ENCODE measurements at regions not wholly inside any gene's neighbourhood (a gene's known extent, or its start where the extent isn't known, plus 50 kb on each side); places are given as distances from the start of the nearest gene placed in this dataset.

- Histone ChIP-seq H3K4me1 (ENCODE audit: insufficient read depth, low read length) (no peaks in the 10 kb centered on the region), H2AFZ (ENCODE audit: low read depth, low read length) (no peak overlapping the region), H3K27me3 (ENCODE audit: insufficient read depth, low read length, poor library complexity) (no peaks in the 10 kb centered on the region), H3K9ac (ENCODE audit: low read depth, low read length) (no peak overlapping the region), H4K20me1 (ENCODE audit: insufficient read depth, low read length) (no peaks in the 10 kb centered on the region; the same call in 1 of the 2 replicates), H3K27ac (ENCODE audit: low read length) (no peak overlapping the region), H3K4me2 (ENCODE audit: insufficient read depth, low read length) (no peak overlapping the region), H3K79me2 (ENCODE audit: insufficient read depth, low read length) (no peaks in the 10 kb centered on the region), H3K4me3 (ENCODE audit: low read depth in 1 of 2, low read length in 2 of 2) (no peak overlapping the region), H3K36me3 (ENCODE audit: insufficient read depth, low read length) (no peaks in the 10 kb centered on the region), H3K9me3 (ENCODE audit: insufficient read depth, low read length, severe bottlenecking) (no peaks in the 10 kb centered on the region)
- no peak for TF ChIP-seq EZH2 (IDR thresholded peaks at IDR 0.05; ENCODE audit: borderline replicate concordance, low read depth, low read length, severe bottlenecking)
- TF ChIP-seq, protein P1, sequence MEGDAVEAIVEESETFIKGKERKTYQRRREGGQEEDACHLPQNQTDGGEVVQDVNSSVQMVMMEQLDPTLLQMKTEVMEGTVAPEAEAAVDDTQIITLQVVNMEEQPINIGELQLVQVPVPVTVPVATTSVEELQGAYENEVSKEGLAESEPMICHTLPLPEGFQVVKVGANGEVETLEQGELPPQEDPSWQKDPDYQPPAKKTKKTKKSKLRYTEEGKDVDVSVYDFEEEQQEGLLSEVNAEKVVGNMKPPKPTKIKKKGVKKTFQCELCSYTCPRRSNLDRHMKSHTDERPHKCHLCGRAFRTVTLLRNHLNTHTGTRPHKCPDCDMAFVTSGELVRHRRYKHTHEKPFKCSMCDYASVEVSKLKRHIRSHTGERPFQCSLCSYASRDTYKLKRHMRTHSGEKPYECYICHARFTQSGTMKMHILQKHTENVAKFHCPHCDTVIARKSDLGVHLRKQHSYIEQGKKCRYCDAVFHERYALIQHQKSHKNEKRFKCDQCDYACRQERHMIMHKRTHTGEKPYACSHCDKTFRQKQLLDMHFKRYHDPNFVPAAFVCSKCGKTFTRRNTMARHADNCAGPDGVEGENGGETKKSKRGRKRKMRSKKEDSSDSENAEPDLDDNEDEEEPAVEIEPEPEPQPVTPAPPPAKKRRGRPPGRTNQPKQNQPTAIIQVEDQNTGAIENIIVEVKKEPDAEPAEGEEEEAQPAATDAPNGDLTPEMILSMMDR (IDR thresholded peaks at IDR 0.05; ENCODE audit: borderline replicate concordance, extremely low read depth, low read length, poor library complexity, severe bottlenecking) = no peak
- ATAC-seq (ENCODE audit: insufficient read depth, low read depth) (no peak), DNase-seq (no peak)
These were observed 290.6 kb downstream of the NPHP4 start for GRCh38 chr1:5701642-5702041.

GRCh38 chr1:5693568-5693967 is 298.7 kb downstream of the NPHP4 start:
- Histone ChIP-seq H3K36me3 (ENCODE audit: insufficient read depth, low read length) (no peaks in the 10 kb centered on the region), H3K4me3 (ENCODE audit: low read depth in 1 of 2, low read length in 2 of 2) (no peak overlapping the region), H3K4me1 (ENCODE audit: insufficient read depth, low read length) (no peaks in the 10 kb centered on the region), H4K20me1 (ENCODE audit: insufficient read depth, low read length) (no peaks in the 10 kb centered on the region), H3K79me2 (ENCODE audit: insufficient read depth, low read length) (no peaks in the 10 kb centered on the region), H3K4me2 (ENCODE audit: insufficient read depth, low read length) (no peak overlapping the region), H2AFZ (ENCODE audit: low read depth, low read length) (no peak overlapping the region), H3K27ac (ENCODE audit: low read length) (no peak overlapping the region), H3K27me3 (ENCODE audit: insufficient read depth, low read length, poor library complexity) (peaks cover 4% of the 10 kb centered on the region), H3K9me3 (ENCODE audit: insufficient read depth, low read length, severe bottlenecking) (no peaks in the 10 kb centered on the region), H3K9ac (ENCODE audit: low read depth, low read length) (no peak overlapping the region)
- ATAC-seq (ENCODE audit: insufficient read depth, low read depth) = no peak
- no peak for TF ChIP-seq EZH2 (IDR thresholded peaks at IDR 0.05; ENCODE audit: borderline replicate concordance, low read depth, low read length, severe bottlenecking)
- TF ChIP-seq, protein P1 (IDR thresholded peaks at IDR 0.05; ENCODE audit: borderline replicate concordance, extremely low read depth, low read length, poor library complexity, severe bottlenecking) = no peak
- DNase-seq = no peak

GRCh38 chr1:5692664-5693063 is 299.6 kb downstream of the NPHP4 start:
- DNase-seq = no peak
- Histone ChIP-seq H3K27me3 (ENCODE audit: insufficient read depth, low read length, poor library complexity) (peaks cover 4% of the 10 kb centered on the region), H3K27ac (ENCODE audit: low read length) (no peak overlapping the region), H3K36me3 (ENCODE audit: insufficient read depth, low read length) (no peaks in the 10 kb centered on the region), H4K20me1 (ENCODE audit: insufficient read depth, low read length) (no peaks in the 10 kb centered on the region), H2AFZ (ENCODE audit: low read depth, low read length) (no peak overlapping the region), H3K79me2 (ENCODE audit: insufficient read depth, low read length) (no peaks in the 10 kb centered on the region), H3K4me2 (ENCODE audit: insufficient read depth, low read length) (no peak overlapping the region), H3K9me3 (ENCODE audit: insufficient read depth, low read length, severe bottlenecking) (no peaks in the 10 kb centered on the region), H3K4me3 (ENCODE audit: low read depth in 1 of 2, low read length in 2 of 2) (no peak overlapping the region), H3K9ac (ENCODE audit: low read depth, low read length) (no peak overlapping the region), H3K4me1 (ENCODE audit: insufficient read depth, low read length) (no peaks in the 10 kb centered on the region)
- ATAC-seq (ENCODE audit: insufficient read depth, low read depth) = no peak
- TF ChIP-seq, protein P1 (IDR thresholded peaks at IDR 0.05; ENCODE audit: borderline replicate concordance, extremely low read depth, low read length, poor library complexity, severe bottlenecking) = no peak
- no peak for TF ChIP-seq EZH2 (IDR thresholded peaks at IDR 0.05; ENCODE audit: borderline replicate concordance, low read depth, low read length, severe bottlenecking)
